SK-N-MC (cell line): ENCODE measurements at regions not wholly inside any gene's neighbourhood (a gene's known extent, or its start where the extent isn't known, plus 50 kb on each side); places are given as distances from the start of the nearest gene placed in this dataset.

ENCODE experiments used
- DNase-seq: peaks from one replicate; pipeline ENCODE4 v3.0.0-alpha.2; 2011; ENCODE audit warnings: low read depth, low spot score
- H3K27ac ChIP-seq: fragments of 200-600 bp; sonication (generic); 2 replicates; pipeline ENCODE4 v1.5.1; 2016; ENCODE audit warnings: mixed run types
- H3K36me3 ChIP-seq: fragments of 200-600 bp; sonication (generic); 2 replicates; pipeline ENCODE4 v1.6.1; 2017; ENCODE audit warnings: antibody characterized with exemption, low read length, mixed read lengths; ENCODE audit not compliant: insufficient read depth
- H3K4me3 ChIP-seq: fragments of 200-600 bp; sonication (generic); 2 replicates; pipeline ENCODE4 v1.5.1; 2016
- H3K9ac ChIP-seq: fragments of 200-600 bp; sonication (generic); 2 replicates; pipeline ENCODE4 v1.8.0; 2017; ENCODE audit warnings: mixed run types, mixed read lengths; ENCODE audit not compliant: insufficient read length
- H3K9me3 ChIP-seq: fragments of 200-600 bp; sonication (generic); 2 replicates; pipeline ENCODE4 v1.6.1; 2017; ENCODE audit warnings: low read depth, mild to moderate bottlenecking, antibody characterized with exemption, low read length, moderate library complexity, mixed read lengths
- EZH2 ChIP-seq: fragments of 200-600 bp; sonication (generic); IDR thresholded peaks from one replicate; pipeline ENCODE4 v1.6.1; 2017; ENCODE audit warnings: antibody characterized with exemption
- FOXP2 ChIP-seq: optimal IDR thresholded peaks from 2 replicates; pipeline ENCODE3; 2011; ENCODE audit warnings: mild to moderate bottlenecking, moderate library complexity; ENCODE audit not compliant: insufficient read depth; ENCODE audit errors: extremely low read length, control extremely low read depth
- POLR2AphosphoS5 ChIP-seq: IDR thresholded peaks from 2 replicates; pipeline ENCODE4 v1.6.1; 2012; ENCODE audit warnings: mild to moderate bottlenecking, low read depth, low read length, borderline replicate concordance

GRCh38 chr1:166457700-166458099 is 290.9 kb upstream of the FAM78B start:
- no peak for DNase-seq
- H3K4me3 ChIP-seq, result no peak overlapping the region
- H3K36me3 ChIP-seq, result no peaks in the 10 kb centered on the region
- H3K9me3 ChIP-seq, result no peaks in the 10 kb centered on the region
- H3K9ac ChIP-seq, result no peak overlapping the region
- H3K27ac ChIP-seq, result no peak overlapping the region
- TF ChIP-seq EZH2, result no peak
- TF ChIP-seq POLR2AphosphoS5, result no peak
- TF ChIP-seq FOXP2, result no peak

DNA sequence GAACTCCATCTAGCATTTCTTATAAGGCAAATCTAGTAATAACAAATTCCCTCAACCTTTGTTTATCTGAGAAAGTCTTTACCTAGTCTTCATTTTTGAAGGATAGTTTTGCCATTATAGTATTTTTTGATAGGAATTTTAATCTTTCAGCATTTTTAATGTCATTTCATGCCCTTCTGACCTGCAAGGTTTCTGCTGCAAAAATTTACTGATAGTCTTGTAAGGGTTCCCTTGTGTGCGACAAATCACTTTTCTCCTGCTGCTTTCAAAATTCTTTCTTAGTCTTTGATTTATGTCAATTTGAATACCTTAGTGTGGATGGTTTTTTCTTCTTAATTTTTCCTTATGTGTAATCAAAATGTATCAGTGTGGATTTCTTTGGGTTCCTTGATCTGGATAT is 297.5 kb upstream of the FAM78B start:
- Histone ChIP-seq H3K27ac (no peak overlapping the region), H3K9ac (no peak overlapping the region), H3K4me3 (no peak overlapping the region), H3K9me3 (no peaks in the 10 kb centered on the region), H3K36me3 (no peaks in the 10 kb centered on the region)
- no peak for DNase-seq
- no peak for TF ChIP-seq FOXP2
- TF ChIP-seq POLR2AphosphoS5, result no peak
- no peak for TF ChIP-seq EZH2

DNA sequence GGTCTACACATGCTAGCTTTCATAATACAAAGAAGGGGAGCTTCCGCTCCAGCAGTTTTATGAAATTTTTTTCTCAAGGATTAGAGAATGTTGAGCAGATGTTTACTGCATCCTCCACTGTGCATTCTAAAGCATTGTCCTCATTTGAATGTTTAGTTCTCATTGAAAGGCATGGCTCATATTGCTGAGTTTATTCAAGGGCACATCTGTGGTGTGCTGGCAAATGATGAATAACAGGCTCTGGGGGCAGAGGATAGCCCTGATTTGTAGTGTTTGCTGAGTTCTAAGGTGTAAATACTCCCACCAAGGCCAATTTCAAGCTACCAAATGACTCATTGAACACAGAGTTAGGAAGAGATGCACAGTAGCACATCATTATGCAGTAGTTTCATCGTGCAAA is 303.2 kb upstream of the FAM78B start:
- TF ChIP-seq POLR2AphosphoS5 (no peak), FOXP2 (no peak), EZH2 (no peak)

GRCh38 chr1:166470441-166470840 is 303.6 kb upstream of the FAM78B start:
- Histone ChIP-seq H3K27ac (no peak overlapping the region), H3K36me3 (no peaks in the 10 kb centered on the region), H3K4me3 (no peak overlapping the region), H3K9ac (no peak overlapping the region), H3K9me3 (no peaks in the 10 kb centered on the region)
- TF ChIP-seq FOXP2 (no peak), POLR2AphosphoS5 (no peak), EZH2 (no peak)
- no peak for DNase-seq

More for the DNA sequence above, 303.2 kb upstream of the FAM78B start:
- Histone ChIP-seq H3K9me3 (no peaks in the 10 kb centered on the region), H3K9ac (no peak overlapping the region), H3K4me3 (no peak overlapping the region), H3K36me3 (no peaks in the 10 kb centered on the region), H3K27ac (no peak overlapping the region)
- no peak for DNase-seq

DNA sequence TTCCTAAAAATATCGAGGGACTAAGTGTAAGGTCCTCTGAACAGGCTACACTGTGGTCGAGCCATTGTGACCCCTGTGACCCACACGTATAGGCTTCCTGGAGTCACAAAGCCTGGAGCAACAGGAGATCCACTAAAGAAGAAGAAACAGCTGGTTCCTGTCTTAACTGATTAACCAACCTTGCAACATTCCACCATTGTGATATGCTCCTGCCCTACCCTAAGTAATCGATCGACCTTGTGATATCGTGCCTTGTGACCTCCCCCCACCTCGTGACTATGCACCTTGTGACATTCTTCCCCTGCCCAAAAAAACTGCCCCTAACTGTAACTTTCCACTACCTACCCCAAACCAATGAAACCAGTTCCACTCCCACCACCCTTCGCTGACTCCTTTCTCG is 304.6 kb upstream of the FAM78B start:
- Histone ChIP-seq H3K9ac (no peak overlapping the region), H3K4me3 (no peak overlapping the region), H3K27ac (no peak overlapping the region), H3K9me3 (no peaks in the 10 kb centered on the region), H3K36me3 (no peaks in the 10 kb centered on the region)
- no peak for DNase-seq
- TF ChIP-seq EZH2 (no peak), POLR2AphosphoS5 (no peak), FOXP2 (no peak)

DNA sequence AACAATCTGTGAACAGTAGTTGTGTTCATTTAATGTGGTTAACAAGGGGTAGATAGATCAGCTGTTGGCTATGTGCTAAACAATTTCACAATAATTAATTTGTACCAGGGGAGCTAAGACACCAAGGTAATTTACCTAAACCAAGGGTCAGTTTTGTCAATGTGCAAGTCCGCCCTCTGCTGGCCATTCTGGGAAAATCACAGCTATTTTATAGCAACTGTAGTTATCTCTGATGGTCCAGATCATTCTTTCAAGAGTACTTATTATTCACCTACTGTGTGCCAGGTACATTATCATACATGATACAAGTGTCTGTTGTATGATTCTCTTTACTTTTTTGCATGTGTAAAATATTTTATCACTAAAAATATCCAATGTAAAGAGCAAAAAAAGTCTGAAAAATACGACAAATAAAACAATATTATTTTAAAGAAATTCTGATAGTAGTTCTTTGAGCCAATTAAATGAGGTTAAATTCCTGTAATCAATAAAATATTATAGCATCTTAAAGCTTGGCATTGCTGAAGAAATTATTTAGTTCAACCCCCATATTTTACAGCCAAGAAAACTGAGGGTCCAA is 312.3 kb upstream of the FAM78B start:
- H3K9me3 ChIP-seq, result no peaks in the 10 kb centered on the region
- H3K9ac ChIP-seq, result no peak overlapping the region
- no peak overlapping the region for H3K4me3 ChIP-seq
- no peak overlapping the region for H3K27ac ChIP-seq
- no peak for TF ChIP-seq FOXP2
- no peak for TF ChIP-seq EZH2
- no peak for TF ChIP-seq POLR2AphosphoS5
- H3K36me3 ChIP-seq, result no peaks in the 10 kb centered on the region
- DNase-seq, result peak; percentile 3

DNA sequence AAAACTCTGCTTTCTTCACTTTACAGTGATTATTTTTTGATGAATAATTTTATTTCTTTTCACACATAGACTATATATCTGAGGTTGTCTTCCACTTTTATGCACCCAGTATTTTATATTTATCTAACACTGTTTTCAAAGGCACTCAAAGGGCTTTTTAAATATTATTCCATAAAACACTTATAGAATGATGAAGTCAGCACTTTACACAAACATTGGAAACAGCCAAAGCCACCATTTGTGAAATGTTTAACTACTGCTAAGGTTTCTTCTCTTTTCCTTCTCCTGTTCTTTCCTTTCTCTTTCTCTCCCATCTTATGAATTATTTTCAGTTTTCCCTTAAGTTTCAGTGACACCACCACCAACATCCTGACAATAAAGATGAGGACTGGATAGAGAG is 317.7 kb upstream of the FAM78B start:
- no peaks in the 10 kb centered on the region for H3K9me3 ChIP-seq
- H3K4me3 ChIP-seq, result no peak overlapping the region
- no peak for TF ChIP-seq FOXP2
- TF ChIP-seq POLR2AphosphoS5, result no peak
- no peak for TF ChIP-seq EZH2
- no peak overlapping the region for H3K27ac ChIP-seq
- no peak overlapping the region for H3K9ac ChIP-seq
- no peak for DNase-seq
- H3K36me3 ChIP-seq, result no peaks in the 10 kb centered on the region

DNA sequence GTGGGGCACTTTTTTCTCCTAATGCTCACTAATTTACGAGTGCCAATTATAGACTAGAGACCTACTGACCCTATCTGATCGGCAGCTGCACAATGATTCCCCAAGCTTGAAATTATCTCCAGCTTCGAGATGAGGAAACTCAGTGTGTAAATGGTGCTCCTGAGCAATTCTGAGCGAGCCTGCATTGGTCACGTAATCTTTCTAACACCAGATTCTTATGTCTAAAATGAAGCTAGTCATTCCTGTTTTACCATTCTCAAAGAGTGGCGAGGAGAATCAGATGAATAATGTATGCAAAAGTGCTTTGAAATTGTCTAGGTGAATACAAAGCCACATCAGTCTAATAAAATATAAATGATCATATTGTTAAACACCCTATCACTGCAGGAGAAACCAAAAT is 318.1 kb upstream of the FAM78B start:
- Histone ChIP-seq H3K9me3 (no peaks in the 10 kb centered on the region), H3K4me3 (no peak overlapping the region), H3K9ac (no peak overlapping the region), H3K36me3 (no peaks in the 10 kb centered on the region), H3K27ac (no peak overlapping the region)
- DNase-seq, result no peak
- TF ChIP-seq FOXP2 (no peak), EZH2 (no peak), POLR2AphosphoS5 (no peak)

GRCh38 chr1:166485620-166486019 is 318.8 kb upstream of the FAM78B start:
- no peak for TF ChIP-seq EZH2
- TF ChIP-seq FOXP2, result no peak
- no peak for TF ChIP-seq POLR2AphosphoS5
- H3K9me3 ChIP-seq, result no peaks in the 10 kb centered on the region
- no peak overlapping the region for H3K9ac ChIP-seq
- no peak overlapping the region for H3K4me3 ChIP-seq
- no peaks in the 10 kb centered on the region for H3K36me3 ChIP-seq
- no peak overlapping the region for H3K27ac ChIP-seq
- no peak for DNase-seq

DNA sequence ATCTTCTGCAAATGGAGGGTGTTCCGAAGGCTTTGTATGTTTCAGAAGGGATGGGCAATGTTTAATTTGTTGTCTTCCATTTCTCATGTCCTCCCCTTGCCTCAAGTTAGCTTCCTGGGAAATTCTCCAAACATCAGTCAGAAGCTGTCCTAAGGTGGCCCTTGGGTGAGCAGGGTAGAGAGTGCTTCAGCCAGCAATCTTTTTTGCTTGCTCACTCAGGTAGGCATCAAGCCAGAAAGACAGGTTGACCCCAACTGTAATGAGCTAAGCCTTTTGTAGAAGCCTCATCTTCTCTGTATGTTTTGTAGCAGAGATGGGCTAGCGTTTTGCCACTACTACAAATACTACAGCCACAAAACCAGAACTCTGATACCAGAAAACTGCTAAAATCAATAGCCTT is 321.5 kb upstream of the FAM78B start:
- TF ChIP-seq EZH2 (no peak), FOXP2 (no peak), POLR2AphosphoS5 (no peak)
- no peaks in the 10 kb centered on the region for H3K36me3 ChIP-seq
- H3K9me3 ChIP-seq, result no peaks in the 10 kb centered on the region
- DNase-seq, result no peak
- H3K9ac ChIP-seq, result no peak overlapping the region
- no peak overlapping the region for H3K27ac ChIP-seq
- no peak overlapping the region for H3K4me3 ChIP-seq

- no peak overlapping the region for H3K9ac ChIP-seq
- TF ChIP-seq POLR2AphosphoS5 (no peak), FOXP2 (no peak)
- DNase-seq, result no peak
- H3K4me3 ChIP-seq, result no peak overlapping the region
- H3K27ac ChIP-seq, result no peak overlapping the region
- H3K9me3 ChIP-seq, result no peaks in the 10 kb centered on the region
- H3K36me3 ChIP-seq, result no peaks in the 10 kb centered on the region
Measured at GRCh38 chr1:166489356-166489669, 322.5 kb upstream of the FAM78B start.
